SK-N-SH treated with all-trans-retinoic acid at 6 μM for 48 hours (cell line): ENCODE measurements at regions not wholly inside any gene's neighbourhood (a gene's known extent, or its start where the extent isn't known, plus 50 kb on each side); places are given as distances from the start of the nearest gene placed in this dataset.

Experiments
- ATAC-seq: fragments of 200-7000 bp; cut with Tn5 transposase; 3 replicates; pipeline ENCODE4 v1.9.1; 2020; ENCODE audit warnings: mild to moderate bottlenecking, moderate library complexity
- ARNTL ChIP-seq: fragments of 450-650 bp; formaldehyde crosslinking; IDR thresholded peaks from 2 replicates; pipeline ENCODE4 v1.5.0; 2020; ENCODE audit warnings: low read depth, mild to moderate bottlenecking, moderate library complexity, borderline replicate concordance
- BACH2 ChIP-seq: fragments of 250-450 bp; sonication (Bioruptor Pico); IDR thresholded peaks from 2 replicates; pipeline ENCODE4 v1.9.0; 2021; ENCODE audit warnings: mild to moderate bottlenecking, borderline replicate concordance
- CREB5 ChIP-seq: fragments of 250-450 bp; sonication (Bioruptor Pico); IDR thresholded peaks from 2 replicates; pipeline ENCODE4 v1.5.1; 2020; ENCODE audit warnings: low read depth, mild to moderate bottlenecking, moderate library complexity
- CSDC2 ChIP-seq: fragments of 250-450 bp; sonication (Bioruptor Pico); IDR thresholded peaks from 2 replicates; pipeline ENCODE4 v1.5.0; 2020; ENCODE audit warnings: mild to moderate bottlenecking, moderate library complexity
- ESRRG ChIP-seq: fragments of 250-450 bp; sonication (Bioruptor Pico); IDR thresholded peaks from 2 replicates; pipeline ENCODE4 v1.6.1; 2021; ENCODE audit warnings: mild to moderate bottlenecking
- GLIS3 ChIP-seq: fragments of 250-450 bp; sonication (Bioruptor Pico); IDR thresholded peaks from 2 replicates; pipeline ENCODE4 v1.5.0; 2020; ENCODE audit warnings: mild to moderate bottlenecking, moderate library complexity
- ISL1 ChIP-seq: fragments of 250-450 bp; sonication (Bioruptor Pico); IDR thresholded peaks from 2 replicates; pipeline ENCODE4 v2.1.2; 2022; ENCODE audit warnings: mild to moderate bottlenecking, moderate library complexity
- OSR1 ChIP-seq: fragments of 250-450 bp; sonication (Bioruptor Pico); IDR thresholded peaks from 2 replicates; pipeline ENCODE4 v1.8.0; 2022; ENCODE audit warnings: moderate library complexity, mild to moderate bottlenecking, inconsistent platforms
- PATZ1 ChIP-seq: fragments of 250-450 bp; sonication (Bioruptor Pico); IDR thresholded peaks from 2 replicates; pipeline ENCODE4 v1.8.0; 2020; ENCODE audit warnings: mild to moderate bottlenecking, moderate library complexity, borderline replicate concordance
- POU6F1 ChIP-seq: fragments of 250-450 bp; sonication (Bioruptor Pico); IDR thresholded peaks from 2 replicates; pipeline ENCODE4 v1.8.0; 2021; ENCODE audit warnings: low read depth, mild to moderate bottlenecking, moderate library complexity, borderline replicate concordance
- PPARA ChIP-seq: fragments of 250-450 bp; sonication (Bioruptor Pico); IDR thresholded peaks from 2 replicates; pipeline ENCODE4 v1.5.0; 2020; ENCODE audit warnings: mild to moderate bottlenecking, borderline replicate concordance
- RARB ChIP-seq: fragments of 250-450 bp; sonication (Bioruptor Pico); IDR thresholded peaks from 2 replicates; pipeline ENCODE4 v1.8.0; 2021; ENCODE audit warnings: mild to moderate bottlenecking, moderate library complexity
- SNAI2 ChIP-seq: fragments of 250-450 bp; sonication (Bioruptor Pico); IDR thresholded peaks from 2 replicates; pipeline ENCODE4 v1.5.0; 2020; ENCODE audit warnings: mild to moderate bottlenecking, moderate library complexity
- TCF4 ChIP-seq: fragments of 250-450 bp; sonication (Bioruptor Pico); IDR thresholded peaks from 2 replicates; pipeline ENCODE4 v1.8.0; 2021; ENCODE audit warnings: mild to moderate bottlenecking, moderate library complexity, borderline replicate concordance
- TOX ChIP-seq: fragments of 250-450 bp; sonication (Bioruptor Pico); IDR thresholded peaks from 2 replicates; pipeline ENCODE4 v1.8.0; 2021; ENCODE audit warnings: mild to moderate bottlenecking, moderate library complexity, borderline replicate concordance
- TSHZ2 ChIP-seq: fragments of 250-450 bp; sonication (Bioruptor Pico); IDR thresholded peaks from 2 replicates; pipeline ENCODE4 v1.5.0; 2020; ENCODE audit warnings: mild to moderate bottlenecking, moderate library complexity
- ZC3H10 ChIP-seq: fragments of 250-450 bp; sonication (Bioruptor Pico); IDR thresholded peaks from 2 replicates; pipeline ENCODE4 v1.5.1; 2021; ENCODE audit warnings: mild to moderate bottlenecking, moderate library complexity
- ZFP3 ChIP-seq: fragments of 250-450 bp; sonication (Bioruptor Pico); IDR thresholded peaks from 2 replicates; pipeline ENCODE4 v1.5.0; 2020; ENCODE audit warnings: mild to moderate bottlenecking, moderate library complexity
- ZFP30 ChIP-seq: fragments of 450-650 bp; formaldehyde crosslinking; IDR thresholded peaks from 2 replicates; pipeline ENCODE4 v1.5.0; 2022; ENCODE audit warnings: mild to moderate bottlenecking, moderate library complexity
- ZNF565 ChIP-seq: fragments of 450-650 bp; formaldehyde crosslinking; conservative IDR thresholded peaks from 2 replicates; pipeline ENCODE4 v1.5.0; 2020; ENCODE audit warnings: low read depth, mild to moderate bottlenecking, moderate library complexity
- ZNF70 ChIP-seq: fragments of 450-650 bp; formaldehyde crosslinking; IDR thresholded peaks from 2 replicates; pipeline ENCODE4 v1.5.0; 2020; ENCODE audit warnings: mild to moderate bottlenecking, moderate library complexity
- ZNF8 ChIP-seq: fragments of 450-650 bp; formaldehyde crosslinking; IDR thresholded peaks from 2 replicates; pipeline ENCODE4 v1.5.0; 2020; ENCODE audit warnings: mild to moderate bottlenecking, moderate library complexity

- TF ChIP-seq PPARA (no peak), ZNF8 (CRISPR knock-in tag) (no peak), CREB5 (CRISPR knock-in tag) (no peak), ARNTL (CRISPR knock-in tag) (no peak), ISL1 (CRISPR knock-in tag) (no peak), CSDC2 (no peak), ZFP30 (no peak), BACH2 (CRISPR knock-in tag) (no peak), ZC3H10 (CRISPR knock-in tag) (no peak), ZNF70 (CRISPR knock-in tag) (no peak), POU6F1 (CRISPR knock-in tag) (no peak), RARB (CRISPR knock-in tag) (no peak), ESRRG (CRISPR knock-in tag) (no peak), GLIS3 (CRISPR knock-in tag) (no peak), OSR1 (CRISPR knock-in tag) (no peak), SNAI2 (CRISPR knock-in tag) (no peak), TSHZ2 (no peak)
- no peak for ATAC-seq
Measured at GRCh38 chr2:139790136-139790535, 1009.9 kb upstream of the NXPH2 start.

- ATAC-seq: no peak
- no peak for TF ChIP-seq TCF4 (CRISPR knock-in tag)
- TF ChIP-seq SNAI2 (CRISPR knock-in tag): no peak
- TF ChIP-seq ISL1 (CRISPR knock-in tag): no peak
- TF ChIP-seq ZC3H10 (CRISPR knock-in tag): no peak
- no peak for TF ChIP-seq ZNF565 (CRISPR knock-in tag)
- no peak for TF ChIP-seq CREB5 (CRISPR knock-in tag)
- TF ChIP-seq POU6F1 (CRISPR knock-in tag): no peak
- TF ChIP-seq CSDC2: no peak
- no peak for TF ChIP-seq BACH2 (CRISPR knock-in tag)
- no peak for TF ChIP-seq ZFP30
- TF ChIP-seq ZNF8 (CRISPR knock-in tag): no peak
- no peak for TF ChIP-seq TOX (CRISPR knock-in tag)
- no peak for TF ChIP-seq ZFP3 (CRISPR knock-in tag)
- no peak for TF ChIP-seq PATZ1
Measured at GRCh38 chr2:139778732-139779131, 998.5 kb upstream of the NXPH2 start.
